CD14-positive monocyte (primary cell): ENCODE measurements at regions not wholly inside any gene's neighbourhood (a gene's known extent, or its start where the extent isn't known, plus 50 kb on each side); places are given as distances from the start of the nearest gene placed in this dataset.
A peak's percentile ranks its signal among the peaks of the same experiment; 100 is the strongest.

Experiments
- DNase-seq, 3 donors: peaks; one replicate each; pipeline ENCODE4 v3.0.0-alpha.2; 2011 to 2022
- H2AFZ ChIP-seq: 2 replicates; pipeline ENCODE4 v1.6.0; 2012; ENCODE audit warnings: mild to moderate bottlenecking, low read depth, low read length, inconsistent platforms; ENCODE audit not compliant: insufficient read depth, poor library complexity, severe bottlenecking
- H3K27ac ChIP-seq, 2 donors: 1 replicate in 1 of 2; 2 replicates in 1 of 2; pipeline ENCODE4 v1.5.1; 2012 to 2013; ENCODE audit warnings: low read length in 2 of 2, control low read depth in 1 of 2, inconsistent platforms in 1 of 2, low read depth in 1 of 2, mild to moderate bottlenecking in 1 of 2
- H3K27me3 ChIP-seq, 2 donors: one replicate each; pipeline versions ENCODE4 v1.6.0 to v1.6.1; 2011 to 2013; ENCODE audit warnings: low read length in 2 of 2; ENCODE audit not compliant: control insufficient read depth in 2 of 2, insufficient read depth in 2 of 2
- H3K36me3 ChIP-seq, 2 donors: replicated peaks in 1 of 2; 1 replicate in 1 of 2; 2 replicates in 1 of 2; pipeline versions ENCODE4 v1.5.1 to v1.6.1; 2012 to 2013; ENCODE audit warnings: low read length in 2 of 2, control low read depth in 1 of 2, inconsistent platforms in 1 of 2, mild to moderate bottlenecking in 1 of 2; ENCODE audit not compliant: insufficient read depth in 2 of 2, control insufficient read depth in 1 of 2
- H3K4me1 ChIP-seq, 2 donors: 1 replicate in 1 of 2; 2 replicates in 1 of 2; pipeline versions ENCODE4 v1.5.1 to v1.6.1; 2012 to 2013; ENCODE audit warnings: low read length in 2 of 2, control low read depth in 1 of 2, inconsistent platforms in 1 of 2, mild to moderate bottlenecking in 1 of 2, moderate library complexity in 1 of 2; ENCODE audit not compliant: insufficient read depth in 2 of 2, control insufficient read depth in 1 of 2
- H3K4me2 ChIP-seq: replicated peaks from 2 replicates; pipeline ENCODE3; 2012; ENCODE audit warnings: low read length, moderate library complexity, mild to moderate bottlenecking; ENCODE audit not compliant: poor library complexity, severe bottlenecking; ENCODE audit errors: extremely low read depth
- H3K4me3 ChIP-seq, 3 experiments: fragments of 200-600 bp in 1 of 3; sonication (generic) in 1 of 3; replicated peaks in 1 of 3; 1 replicate in 2 of 3; 2 replicates in 1 of 3; pipeline ENCODE4 v1.5.1; 2011 to 2013; ENCODE audit warnings: low read length in 3 of 3, mild to moderate bottlenecking in 3 of 3, control low read depth in 2 of 3, low read depth in 2 of 3, inconsistent platforms in 1 of 3, moderate library complexity in 1 of 3
- H3K79me2 ChIP-seq: 2 replicates; pipeline ENCODE4 v1.6.0; 2012; ENCODE audit warnings: mild to moderate bottlenecking, control low read depth, inconsistent platforms, low read length, moderate library complexity; ENCODE audit not compliant: insufficient read depth
- H3K9ac ChIP-seq: 2 replicates; pipeline ENCODE4 v1.6.0; 2017; ENCODE audit warnings: low read length, mild to moderate bottlenecking; ENCODE audit not compliant: insufficient read depth, poor library complexity, severe bottlenecking
- H3K9me3 ChIP-seq, 2 donors: replicated peaks in 1 of 2; 1 replicate in 1 of 2; 2 replicates in 1 of 2; pipeline versions ENCODE4 v1.5.1 to v1.6.1; 2012 to 2013; ENCODE audit warnings: low read length in 2 of 2, control low read depth in 1 of 2; ENCODE audit not compliant: control insufficient read depth in 1 of 2, insufficient read depth in 1 of 2
- H4K20me1 ChIP-seq: 2 replicates; pipeline ENCODE4 v1.6.0; 2012; ENCODE audit warnings: mild to moderate bottlenecking, low read length, control low read depth, moderate library complexity; ENCODE audit not compliant: insufficient read depth
- H3K27ac Mint-ChIP-seq, 7 donors: one replicate each; pipeline ENCODE4 v1.8.0; 2020; ENCODE audit warnings: mild to moderate bottlenecking in 7 of 7, mixed read lengths in 7 of 7, moderate library complexity in 6 of 7, inconsistent platforms in 2 of 7
- H3K27me3 Mint-ChIP-seq, 3 donors: one replicate each; pipeline ENCODE4 v1.8.0; 2021 to 2022; ENCODE audit warnings: low read depth in 3 of 3, mild to moderate bottlenecking in 3 of 3, mixed read lengths in 3 of 3, moderate library complexity in 3 of 3, inconsistent platforms in 1 of 3
- H3K36me3 Mint-ChIP-seq, 2 donors: one replicate each; pipeline ENCODE4 v1.8.0; 2020; ENCODE audit warnings: mixed read lengths in 2 of 2, inconsistent platforms in 1 of 2, mild to moderate bottlenecking in 1 of 2
- H3K4me1 Mint-ChIP-seq: one replicate; pipeline ENCODE4 v1.8.0; 2020; ENCODE audit warnings: mild to moderate bottlenecking, mixed read lengths
- H3K4me3 Mint-ChIP-seq, 2 donors: one replicate each; pipeline ENCODE4 v1.8.0; 2020; ENCODE audit warnings: mild to moderate bottlenecking in 2 of 2, mixed read lengths in 2 of 2, moderate library complexity in 1 of 2
- H3K9me3 Mint-ChIP-seq, 7 donors: one replicate each; pipeline ENCODE4 v1.8.0; 2020 to 2022; ENCODE audit warnings: mixed read lengths in 7 of 7, mild to moderate bottlenecking in 6 of 7, moderate library complexity in 6 of 7, inconsistent platforms in 2 of 7
- WGBS: methylation state at CpG from one replicate; pipeline ENCODE4 v1.1.5; 2013; ENCODE audit warnings: missing lambda C conversion rate; ENCODE audit not compliant: insufficient coverage; 5-methylcytosine and 5-hydroxymethylcytosine counted together
- intact Hi-C, 2 donors: fragments of 100-400 bp; cut with micrococcal nuclease; formaldehyde crosslinking; loops; one replicate each; pipeline versions ENCODE4 v1.15.0 to v1.15.1; 2023
- TF ChIP-seq, protein P1 (sequence below): fragments of 200-600 bp; IDR thresholded peaks from one replicate; pipeline ENCODE4 v1.8.0; 2022; ENCODE audit warnings: antibody characterized with exemption, mild to moderate bottlenecking

DNA sequence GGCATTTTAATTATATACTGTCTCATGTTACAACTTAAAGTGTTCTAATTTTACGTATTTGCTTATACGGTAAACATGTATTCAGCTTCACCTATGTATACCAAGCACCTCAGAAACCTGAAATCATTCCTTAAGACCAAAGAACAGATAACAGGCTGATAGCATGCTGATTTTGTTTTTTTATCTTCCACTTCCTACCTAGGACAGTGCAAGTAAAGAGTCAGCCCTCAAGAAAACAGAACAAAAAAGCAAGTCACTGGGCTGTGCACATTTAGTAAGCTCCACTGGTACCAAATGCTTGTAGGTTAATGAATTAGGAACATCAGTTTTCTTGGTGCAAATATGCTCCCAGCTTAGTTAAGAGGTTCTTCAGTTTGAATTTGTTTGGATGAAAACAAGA, 611.3 kb downstream of the VRK1 start:
- no peak overlapping the region for H3K9ac ChIP-seq
- no peaks in the 10 kb centered on the region for H3K36me3 ChIP-seq
- H3K4me2 ChIP-seq: no peak overlapping the region
- no peaks in the 10 kb centered on the region for H3K36me3 Mint-ChIP-seq
- TF ChIP-seq, protein P1, sequence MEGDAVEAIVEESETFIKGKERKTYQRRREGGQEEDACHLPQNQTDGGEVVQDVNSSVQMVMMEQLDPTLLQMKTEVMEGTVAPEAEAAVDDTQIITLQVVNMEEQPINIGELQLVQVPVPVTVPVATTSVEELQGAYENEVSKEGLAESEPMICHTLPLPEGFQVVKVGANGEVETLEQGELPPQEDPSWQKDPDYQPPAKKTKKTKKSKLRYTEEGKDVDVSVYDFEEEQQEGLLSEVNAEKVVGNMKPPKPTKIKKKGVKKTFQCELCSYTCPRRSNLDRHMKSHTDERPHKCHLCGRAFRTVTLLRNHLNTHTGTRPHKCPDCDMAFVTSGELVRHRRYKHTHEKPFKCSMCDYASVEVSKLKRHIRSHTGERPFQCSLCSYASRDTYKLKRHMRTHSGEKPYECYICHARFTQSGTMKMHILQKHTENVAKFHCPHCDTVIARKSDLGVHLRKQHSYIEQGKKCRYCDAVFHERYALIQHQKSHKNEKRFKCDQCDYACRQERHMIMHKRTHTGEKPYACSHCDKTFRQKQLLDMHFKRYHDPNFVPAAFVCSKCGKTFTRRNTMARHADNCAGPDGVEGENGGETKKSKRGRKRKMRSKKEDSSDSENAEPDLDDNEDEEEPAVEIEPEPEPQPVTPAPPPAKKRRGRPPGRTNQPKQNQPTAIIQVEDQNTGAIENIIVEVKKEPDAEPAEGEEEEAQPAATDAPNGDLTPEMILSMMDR: no peak
- peaks cover 7 to 12% (median 8%) of the 10 kb centered on the region in 3 donors for H3K27me3 Mint-ChIP-seq
- no peaks in the 10 kb centered on the region for H3K4me1 Mint-ChIP-seq
- no peak overlapping the region for H3K4me3 ChIP-seq
- H3K4me1 ChIP-seq: no peaks in the 10 kb centered on the region
- H3K27me3 ChIP-seq: peaks cover 35 to 44% of the 10 kb centered on the region in 2 donors
- H3K9me3 ChIP-seq: peaks cover 0 to 16% of the 10 kb centered on the region in 2 donors
- WGBS: no CpG with 5 or more reads among the region's 2 CpGs
- H2AFZ ChIP-seq: no peak overlapping the region
- no peak overlapping the region for H3K27ac Mint-ChIP-seq
- H4K20me1 ChIP-seq: no peaks in the 10 kb centered on the region
- H3K4me3 Mint-ChIP-seq: no peak overlapping the region
- no peak overlapping the region for H3K27ac ChIP-seq
- H3K79me2 ChIP-seq: no peaks in the 10 kb centered on the region
- peaks cover 0 to 2% (median 0%) of the 10 kb centered on the region in 7 donors for H3K9me3 Mint-ChIP-seq
- intact Hi-C loops: no loop called here
- no peak for DNase-seq

DNA sequence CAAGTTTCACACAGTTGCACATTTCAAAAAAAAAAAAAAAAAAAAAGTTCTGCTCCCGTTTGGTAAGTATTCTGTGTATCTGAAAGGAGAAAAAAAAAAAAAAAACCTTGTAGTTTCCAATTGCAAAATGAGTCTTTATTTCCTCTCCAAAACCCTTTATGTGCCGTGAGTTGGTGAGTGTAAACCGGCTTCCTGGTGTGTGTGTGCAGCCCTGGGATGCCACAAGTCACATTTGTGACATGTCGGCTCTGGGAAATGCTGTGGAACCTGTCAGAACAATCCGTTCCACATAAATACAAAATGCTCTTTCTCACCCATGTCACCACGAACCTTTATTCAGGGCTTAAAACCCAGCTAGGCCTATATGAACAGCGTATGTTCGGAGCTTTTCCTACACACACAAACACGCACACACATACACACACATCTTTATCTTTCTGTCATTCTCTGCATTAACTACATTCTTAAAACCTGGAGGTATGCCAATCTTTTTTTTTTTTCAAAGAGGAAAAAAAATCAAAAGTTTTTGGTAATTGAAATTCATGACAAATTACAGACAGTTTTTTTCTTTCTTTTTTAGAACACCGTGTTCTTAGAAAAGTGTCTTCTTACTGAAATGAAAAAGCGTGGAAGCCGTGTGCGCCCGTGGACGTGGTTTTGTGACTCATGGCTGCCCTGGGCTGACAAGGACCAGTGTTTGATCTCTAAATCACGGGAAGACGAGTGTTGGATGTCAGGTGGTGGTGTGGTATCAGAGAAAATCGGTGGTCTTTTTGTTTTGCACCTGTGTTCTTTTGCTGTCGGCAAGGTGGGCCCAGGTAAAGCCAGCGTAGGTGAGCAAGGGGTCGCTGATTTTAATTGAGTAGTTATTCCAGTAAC, 612.0 kb downstream of the VRK1 start:
- peak overlapping the region in 1 of 2 donors; percentile 22 for H3K4me3 Mint-ChIP-seq
- Histone ChIP-seq H3K36me3 (no peaks in the 10 kb centered on the region), H3K9me3 (peaks cover 0 to 16% of the 10 kb centered on the region in 2 donors), H3K79me2 (no peaks in the 10 kb centered on the region), H3K4me2 (no peak overlapping the region), H2AFZ (no peak overlapping the region), H3K27me3 (peaks cover 40 to 51% of the 10 kb centered on the region in 2 donors), H3K4me3 (no peak overlapping the region), H4K20me1 (no peaks in the 10 kb centered on the region), H3K27ac (no peak overlapping the region), H3K9ac (no peak overlapping the region), H3K4me1 (no peaks in the 10 kb centered on the region)
- intact Hi-C loops: no loop called here
- TF ChIP-seq, protein P1: no peak
- H3K4me1 Mint-ChIP-seq: no peaks in the 10 kb centered on the region
- no peaks in the 10 kb centered on the region for H3K36me3 Mint-ChIP-seq
- DNase-seq: no peak
- no peak overlapping the region for H3K27ac Mint-ChIP-seq
- peaks cover 7 to 17% (median 8%) of the 10 kb centered on the region in 3 donors for H3K27me3 Mint-ChIP-seq
- 98% methylated on average over 12 of the region's 21 CpGs for WGBS
- H3K9me3 Mint-ChIP-seq: peaks cover 0 to 2% (median 0%) of the 10 kb centered on the region in 7 donors
